HCEC 1CT (cell line): ENCODE measurements at regions not wholly inside any gene's neighbourhood (a gene's known extent, or its start where the extent isn't known, plus 50 kb on each side); places are given as distances from the start of the nearest gene placed in this dataset.
"Not testable (repeated sequence)": the region's sequence is repeated elsewhere in the genome, so short reads cannot be mapped to it uniquely, and the experiment has no call there.

Source experiments
- DNase-seq: peaks from one replicate; pipeline ENCODE4 v3.0.0-alpha.2; 2017

DNA sequence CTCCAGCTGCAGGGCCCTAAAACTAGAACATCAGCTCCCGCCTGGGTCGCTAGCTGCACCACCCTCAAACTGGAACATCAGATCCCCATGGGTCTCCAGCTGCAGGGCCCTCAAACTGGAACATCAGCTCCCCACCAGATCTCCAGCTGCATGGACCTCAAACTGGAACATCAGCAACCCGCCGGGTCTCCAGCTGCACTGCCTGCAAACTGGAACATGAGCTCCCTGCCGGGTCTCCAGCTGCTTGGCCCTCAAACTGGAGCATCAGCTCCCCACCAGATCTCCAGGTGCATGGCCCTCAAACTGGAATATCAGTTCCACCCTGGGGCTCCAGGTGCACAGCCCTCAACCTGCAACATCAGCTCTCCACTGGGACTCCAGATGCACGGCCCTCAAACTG is 82.7 kb downstream of the TFRC start:
- not testable (repeated sequence) for DNase-seq

DNA sequence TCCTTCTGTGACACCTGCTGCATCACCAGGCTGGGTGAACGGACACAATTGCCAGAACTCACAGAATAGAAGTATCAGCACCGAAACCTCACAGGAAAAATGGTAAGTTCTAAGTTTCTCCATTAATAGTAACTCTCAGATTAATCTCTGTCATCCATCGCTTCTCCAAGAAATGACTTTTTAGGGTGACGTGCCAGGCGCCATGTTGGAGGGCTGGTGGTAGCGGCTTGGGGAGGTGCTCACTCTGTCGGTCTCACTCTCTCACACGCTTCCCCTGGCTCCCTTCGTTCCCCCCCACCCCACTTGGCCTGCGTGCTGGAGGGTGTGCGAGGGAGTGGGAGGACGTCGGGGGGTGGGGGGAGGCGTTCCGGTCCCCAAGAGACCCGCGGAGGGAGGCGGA is 85.6 kb downstream of the TFRC start:
- not testable (repeated sequence) for DNase-seq

DNA sequence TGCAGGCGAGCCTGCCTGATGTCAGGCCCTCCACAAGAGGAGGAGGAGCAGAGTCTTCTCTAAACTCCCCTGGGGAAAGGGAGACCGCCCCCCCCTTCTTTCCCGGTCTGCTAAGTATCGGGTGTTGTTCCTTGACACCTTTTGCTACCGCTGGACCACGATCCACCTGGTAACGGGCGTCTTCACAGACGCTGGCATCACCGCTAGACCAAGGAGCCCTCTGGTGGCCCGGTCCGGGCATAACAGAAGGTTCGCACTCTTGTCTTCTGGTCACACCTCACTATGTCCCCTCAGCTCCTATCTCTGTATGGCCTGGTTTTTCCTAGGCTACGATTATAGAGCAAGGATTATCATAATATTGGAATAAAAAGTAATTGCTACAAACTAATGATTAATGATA is 86.0 kb upstream of the TNK2 start:
- not testable (repeated sequence) for DNase-seq

DNA sequence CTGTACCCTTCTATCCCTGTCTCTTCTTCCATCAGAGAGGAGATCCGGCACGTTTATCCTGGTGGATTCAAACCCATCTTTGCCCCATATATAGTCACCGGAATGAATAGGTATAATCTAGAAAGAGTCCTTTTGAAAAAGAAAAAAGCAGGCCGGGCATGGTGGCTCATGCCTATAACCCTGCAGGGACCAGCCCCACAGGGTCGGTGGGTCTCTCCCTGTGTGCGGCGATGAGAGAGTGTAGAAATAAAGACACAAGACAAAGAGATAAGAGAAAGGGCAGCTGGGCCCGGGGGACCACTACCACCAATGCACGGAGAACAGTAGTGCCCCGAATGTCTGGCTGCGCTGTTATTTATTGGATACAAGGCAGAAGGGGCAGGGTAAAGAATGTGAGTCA is 85.3 kb upstream of the TNK2 start:
- not testable (repeated sequence) for DNase-seq

DNA sequence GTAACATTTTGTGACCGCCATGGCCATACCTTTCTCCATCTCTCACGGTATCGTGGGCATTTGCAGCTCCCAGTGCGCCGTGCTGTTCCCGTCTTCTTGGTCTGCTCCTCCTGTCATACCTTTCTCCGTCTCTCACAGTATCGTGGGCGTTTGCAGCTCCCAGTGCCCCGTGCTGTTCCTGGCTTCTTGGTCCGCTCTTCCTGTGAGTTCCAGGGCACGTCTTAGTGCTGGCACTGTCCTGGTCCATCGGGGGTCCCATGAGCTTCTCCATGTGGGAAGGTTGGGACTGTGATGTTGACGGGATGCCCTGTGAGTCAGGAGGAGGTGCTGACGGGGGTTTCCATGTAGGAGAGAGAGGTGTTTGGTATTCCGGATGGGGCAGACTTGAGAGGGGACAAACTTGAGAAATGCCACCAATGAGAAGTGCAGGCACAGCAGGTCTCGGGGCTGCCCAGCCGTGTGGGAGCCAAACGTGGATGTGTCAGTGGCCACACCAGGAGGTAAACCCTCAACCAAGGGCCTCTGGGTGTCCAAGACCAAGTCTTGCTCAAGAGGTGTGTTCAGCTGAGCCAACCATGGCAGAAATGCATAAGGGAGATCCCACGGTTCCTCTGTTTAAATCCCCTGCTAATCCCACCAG is 84.7 kb upstream of the TNK2 start:
- not testable (repeated sequence) for DNase-seq

DNA sequence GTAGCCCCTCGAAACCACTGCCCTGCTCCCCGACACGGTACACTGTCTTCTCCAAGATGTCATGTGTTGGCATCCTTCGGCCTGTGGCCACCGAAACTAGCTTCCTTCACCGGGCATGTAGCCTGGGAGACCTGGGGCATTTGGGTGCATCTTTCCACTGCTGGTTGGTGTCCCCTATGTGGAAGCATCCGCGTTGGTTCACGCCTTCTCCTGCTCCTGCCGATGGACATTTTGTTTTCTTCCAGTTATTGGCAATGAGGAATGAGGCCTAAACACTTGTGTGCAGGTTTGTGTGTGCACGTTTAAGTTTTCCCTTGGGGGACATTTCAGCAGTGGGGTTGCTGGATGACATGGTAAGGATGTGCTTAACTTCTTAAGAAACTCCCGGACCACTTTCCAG is 83.6 kb upstream of the TNK2 start:
- not testable (repeated sequence) for DNase-seq

DNA sequence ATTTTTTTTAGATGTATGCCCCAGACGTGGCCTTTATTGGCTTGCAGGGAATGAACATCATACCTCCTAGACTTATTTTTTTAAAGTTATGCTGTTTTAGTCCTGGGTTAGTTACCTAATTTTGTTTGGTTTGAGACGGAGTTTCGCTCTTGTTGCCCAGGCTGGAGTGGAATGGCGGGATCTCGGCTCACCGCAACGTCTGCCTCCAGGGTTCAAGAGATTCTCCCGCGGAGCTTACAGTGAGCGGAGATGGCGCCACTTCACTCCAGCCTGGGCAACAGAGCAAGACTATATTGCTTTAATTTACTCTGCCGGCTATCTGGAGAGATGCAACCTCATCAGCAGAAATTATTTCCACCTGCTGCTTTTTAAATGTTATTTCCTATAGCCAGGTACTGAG is 82.9 kb upstream of the TNK2 start:
- not testable (repeated sequence) for DNase-seq

DNA sequence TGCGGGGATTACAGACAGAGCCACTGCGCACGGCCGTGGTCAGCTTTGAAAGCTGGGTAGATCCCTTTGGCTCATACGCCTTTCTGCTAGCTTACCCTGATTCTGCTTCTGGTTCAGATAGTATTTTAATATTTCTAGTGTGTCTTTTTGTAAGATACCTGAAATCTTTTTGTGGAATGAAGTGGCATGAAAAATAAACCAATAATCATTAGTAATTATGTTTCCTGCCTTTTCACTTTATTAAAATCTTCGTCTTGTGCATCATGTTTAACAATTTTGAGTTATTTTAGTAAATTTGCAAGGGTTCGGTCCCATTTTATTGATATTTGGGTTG is 82.5 kb upstream of the TNK2 start:
- not testable (repeated sequence) for DNase-seq

DNA sequence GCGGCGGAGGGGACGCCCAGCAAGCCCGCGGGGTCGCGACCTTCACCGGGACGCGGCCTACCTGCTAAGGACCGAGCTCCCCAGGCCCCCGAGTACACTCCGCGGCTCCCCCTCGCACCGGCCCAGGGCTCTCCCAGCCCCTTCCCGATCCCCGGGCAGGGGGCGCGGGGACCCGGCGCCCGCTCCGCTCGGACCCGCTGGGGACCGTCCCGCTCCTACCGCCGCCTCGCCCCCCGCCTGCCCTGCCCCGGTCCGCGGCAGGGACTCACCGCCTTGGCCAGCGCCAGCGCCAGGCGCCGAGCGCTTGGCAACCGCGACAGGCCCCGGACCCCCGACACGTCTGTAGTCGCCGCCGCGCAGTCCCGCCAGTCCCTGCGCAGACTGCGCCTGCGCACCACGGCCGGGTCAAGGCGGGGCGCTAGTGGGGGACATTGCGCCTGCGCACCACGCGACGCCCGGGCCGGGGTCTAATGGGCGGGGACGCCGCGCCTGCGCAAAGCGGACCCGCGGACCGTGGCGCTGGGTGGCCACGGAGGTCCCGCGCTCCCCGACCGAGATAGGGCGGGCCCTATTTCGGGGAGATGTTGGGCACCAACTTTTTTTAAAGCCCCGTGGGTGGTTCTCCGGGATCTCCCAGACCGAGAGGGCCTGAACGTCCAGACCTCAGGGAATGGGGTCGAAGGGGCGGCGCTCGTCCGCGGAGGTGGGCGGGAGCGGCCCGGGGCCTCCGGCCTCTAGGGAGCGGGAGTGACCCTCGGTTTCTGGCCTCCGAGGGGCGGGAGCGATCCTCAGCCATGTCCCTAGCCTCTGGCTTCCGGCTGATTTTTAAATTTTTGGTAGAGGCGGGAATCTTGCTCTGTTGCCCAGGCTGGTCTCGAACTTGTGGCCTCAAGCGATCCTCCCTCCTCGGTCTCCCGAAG is 81.8 kb upstream of the TNK2 start:
- DNase-seq = peak; percentile 56

DNA sequence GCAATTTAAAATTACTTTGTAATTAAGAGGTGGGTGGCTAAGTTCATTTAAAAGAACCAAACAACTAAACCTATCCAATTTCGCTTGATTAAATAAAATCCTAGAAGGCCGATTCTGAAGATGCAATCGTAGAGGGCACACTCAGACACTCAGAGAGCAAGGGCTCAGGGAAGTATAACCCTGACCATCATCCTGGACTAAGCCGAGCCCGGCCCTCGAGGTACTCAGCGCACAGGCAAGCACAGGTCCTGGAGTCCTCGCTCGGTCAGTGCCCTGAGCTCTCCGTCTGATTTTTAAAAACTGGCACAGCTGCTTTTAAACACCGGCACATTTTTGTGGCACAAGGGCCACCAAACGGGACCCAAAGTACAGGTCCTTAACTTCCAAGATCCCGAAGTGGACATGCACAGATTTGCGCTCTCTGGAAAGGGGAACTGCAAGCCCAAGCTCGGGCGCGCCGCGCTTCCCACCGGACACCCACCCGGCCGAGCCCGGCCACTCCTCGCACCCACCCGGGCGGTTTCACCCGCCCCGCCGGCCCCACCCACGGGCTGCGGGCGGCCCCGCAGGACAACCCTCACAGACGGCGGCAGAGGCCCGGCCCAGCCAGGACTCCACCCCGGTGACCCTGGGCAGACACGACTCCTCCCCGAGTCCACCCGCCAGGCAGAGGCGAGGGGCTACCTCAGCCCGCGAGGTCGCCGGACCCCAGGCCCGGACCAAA is 81.0 kb upstream of the TNK2 start:
- not testable (repeated sequence) for DNase-seq

DNA sequence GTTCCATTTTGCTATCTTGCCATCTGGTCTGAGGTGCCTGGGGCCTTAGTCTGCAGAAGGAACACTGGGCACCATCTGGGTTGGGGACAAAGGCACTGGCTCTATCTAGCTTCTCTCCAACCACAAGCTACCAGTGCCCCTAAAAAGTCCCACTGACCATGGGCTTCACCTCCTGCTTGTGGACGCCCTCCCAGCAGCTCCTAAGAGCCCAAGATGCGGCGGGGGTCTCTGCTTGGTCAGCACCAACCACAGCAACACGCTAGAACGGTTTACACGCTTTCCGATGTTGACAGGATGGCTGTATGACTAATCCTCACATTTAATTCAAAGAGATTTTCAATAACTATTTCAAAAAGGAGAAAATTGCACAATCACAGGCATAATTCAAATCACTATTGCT is 80.4 kb upstream of the TNK2 start:
- DNase-seq = not testable (repeated sequence)

DNA sequence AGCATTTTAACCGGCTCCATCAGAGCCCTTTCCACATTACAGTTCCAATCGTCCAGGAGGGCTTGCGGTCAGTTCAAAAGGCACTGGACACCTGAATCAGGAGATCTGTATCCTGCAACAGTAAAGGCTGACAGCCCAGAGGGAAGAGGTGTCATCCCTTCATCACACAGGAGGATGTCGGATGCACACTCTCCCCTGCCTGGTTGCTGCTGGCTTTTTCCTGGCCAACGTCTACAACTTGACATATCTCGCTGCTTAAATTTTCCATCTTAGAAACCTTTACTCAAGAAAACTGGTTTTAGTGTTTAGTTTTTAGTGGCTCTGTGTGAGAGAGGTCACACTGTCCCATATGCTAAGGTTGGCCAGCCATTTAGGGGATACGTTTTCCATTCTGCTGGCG is 78.7 kb upstream of the TNK2 start:
- DNase-seq = not testable (repeated sequence)

DNA sequence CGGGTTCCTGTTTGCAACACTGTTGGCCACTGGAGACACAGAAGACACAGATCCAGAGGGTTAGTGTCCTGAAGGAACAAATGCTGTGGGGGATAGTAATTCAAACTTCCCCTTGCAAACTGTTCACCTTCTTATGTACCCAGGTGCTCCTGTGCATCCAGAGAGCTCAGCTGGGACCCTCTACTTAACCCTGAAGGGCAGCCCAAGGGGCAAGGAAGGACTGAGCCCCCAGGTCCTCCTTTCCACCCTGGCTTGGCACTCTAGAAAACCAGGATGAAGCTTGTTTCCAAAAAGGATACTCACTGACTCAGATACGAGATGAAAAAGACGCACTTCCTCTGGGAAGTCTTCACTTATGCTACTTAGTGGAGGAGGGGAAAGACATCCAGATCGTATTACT is 78.2 kb upstream of the TNK2 start:
- DNase-seq = not testable (repeated sequence)

DNA sequence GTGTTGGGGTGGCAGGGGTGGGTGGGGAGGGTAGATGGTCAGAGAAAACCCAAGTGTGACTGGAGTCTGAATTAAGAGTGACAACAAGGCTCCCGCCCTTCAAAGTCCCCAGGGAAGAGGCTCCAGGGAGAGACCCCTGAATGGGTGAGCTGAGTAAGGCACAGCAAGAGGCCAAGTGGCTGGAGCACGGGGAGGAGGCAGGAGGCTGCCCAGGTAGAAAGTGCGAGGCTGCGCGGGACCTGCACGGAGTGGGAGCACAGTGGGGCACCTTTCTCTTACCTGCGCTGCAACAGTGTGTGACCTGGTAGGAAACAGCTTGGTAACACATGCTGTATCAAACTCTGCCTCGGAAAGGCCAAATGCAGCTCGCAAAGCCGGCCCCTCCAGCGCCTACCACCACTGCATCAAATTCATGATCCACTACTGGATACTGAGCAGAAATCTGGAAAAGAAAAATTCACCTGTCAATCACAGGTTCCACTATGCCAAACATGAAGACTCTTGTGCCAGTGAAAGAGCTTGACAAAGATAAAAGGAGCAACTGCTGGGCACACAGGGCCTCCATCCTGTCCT is 77.1 kb upstream of the TNK2 start:
- DNase-seq = not testable (repeated sequence)

DNA sequence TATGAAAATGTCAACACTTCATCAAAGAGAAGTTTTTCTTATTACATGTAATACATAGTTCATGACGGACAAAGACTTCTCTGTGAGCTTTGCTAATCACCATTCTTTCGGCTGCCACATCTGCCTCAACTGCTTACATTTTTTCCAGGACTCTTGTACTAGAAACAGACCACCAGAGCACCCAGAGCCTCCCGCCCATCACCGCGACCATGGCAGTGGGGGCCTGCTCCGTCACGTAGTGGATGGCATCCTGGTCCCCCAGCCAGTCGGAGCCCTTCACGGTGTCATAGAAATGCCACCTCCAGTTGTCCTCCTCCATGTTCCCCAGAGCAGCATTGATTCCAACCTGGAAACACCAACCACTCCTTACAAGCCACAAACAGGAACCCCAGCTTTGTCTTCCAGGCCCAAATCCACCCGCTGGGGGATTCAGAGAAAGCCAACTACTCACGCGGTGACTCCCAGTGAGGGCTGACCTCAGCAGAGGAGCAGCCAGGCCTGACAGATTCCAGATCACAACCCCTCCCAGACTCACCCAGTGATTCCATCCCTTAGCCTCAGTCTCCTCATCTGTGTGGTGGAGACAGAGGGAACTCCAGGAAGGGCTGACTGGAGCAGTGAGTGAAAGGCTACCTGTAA is 76.2 kb upstream of the TNK2 start:
- DNase-seq = not testable (repeated sequence)

DNA sequence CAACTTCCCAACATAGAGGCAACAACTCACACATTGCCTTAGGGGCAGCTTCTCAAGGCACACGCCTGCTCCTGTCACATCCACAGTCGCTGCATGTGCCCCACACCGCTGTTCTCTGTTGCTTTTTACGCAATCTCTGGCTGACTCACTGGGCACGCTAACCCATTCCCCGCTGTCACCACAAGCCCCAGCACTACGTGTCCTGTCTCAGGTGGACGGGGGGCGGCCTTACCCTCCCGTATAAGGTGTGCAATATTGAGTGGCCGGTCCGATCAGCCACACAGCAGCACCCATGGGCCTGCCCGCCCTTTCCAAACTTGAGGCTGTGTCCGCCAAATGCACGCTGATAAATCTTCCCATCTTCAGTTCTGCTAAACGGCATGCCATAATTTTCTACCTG is 75.5 kb upstream of the TNK2 start:
- not testable (repeated sequence) for DNase-seq

DNA sequence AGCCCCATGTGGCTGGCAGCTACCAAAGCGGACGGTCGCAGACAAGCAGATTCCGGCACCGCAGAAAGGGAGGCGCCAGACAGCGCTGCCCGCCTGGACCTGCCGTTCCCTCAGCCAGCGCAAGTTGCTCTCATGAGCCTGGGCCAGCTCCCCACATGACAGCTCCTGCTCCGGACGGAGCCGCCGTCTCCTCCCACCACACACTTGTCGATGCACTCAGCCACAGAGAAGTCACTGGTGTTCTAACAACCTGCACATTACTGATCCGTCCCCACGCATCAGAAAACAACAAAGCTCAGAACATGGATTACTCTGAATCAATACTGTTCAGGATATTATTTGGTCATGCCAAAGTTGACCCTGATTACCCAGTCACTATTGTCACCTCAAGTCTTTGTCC is 74.4 kb upstream of the TNK2 start:
- not testable (repeated sequence) for DNase-seq

DNA sequence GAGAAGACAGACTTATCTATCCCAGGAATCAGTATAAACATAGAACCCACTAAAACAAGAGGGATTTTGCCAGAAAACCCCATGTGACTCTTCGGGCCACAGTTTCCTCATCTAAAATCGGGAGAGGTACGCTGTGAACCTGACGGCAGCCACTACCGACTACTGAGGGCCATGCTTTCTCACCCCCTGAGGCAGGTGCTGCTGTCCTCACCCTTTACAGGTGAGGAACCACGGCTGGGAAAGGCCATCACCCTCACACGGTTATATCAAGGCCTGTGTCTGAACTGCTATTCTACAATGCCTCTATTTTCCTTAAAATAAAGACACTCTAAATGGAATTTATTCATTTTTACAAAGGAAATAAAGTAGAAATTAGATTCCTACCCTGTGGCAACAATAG is 73.4 kb upstream of the TNK2 start:
- not testable (repeated sequence) for DNase-seq

DNA sequence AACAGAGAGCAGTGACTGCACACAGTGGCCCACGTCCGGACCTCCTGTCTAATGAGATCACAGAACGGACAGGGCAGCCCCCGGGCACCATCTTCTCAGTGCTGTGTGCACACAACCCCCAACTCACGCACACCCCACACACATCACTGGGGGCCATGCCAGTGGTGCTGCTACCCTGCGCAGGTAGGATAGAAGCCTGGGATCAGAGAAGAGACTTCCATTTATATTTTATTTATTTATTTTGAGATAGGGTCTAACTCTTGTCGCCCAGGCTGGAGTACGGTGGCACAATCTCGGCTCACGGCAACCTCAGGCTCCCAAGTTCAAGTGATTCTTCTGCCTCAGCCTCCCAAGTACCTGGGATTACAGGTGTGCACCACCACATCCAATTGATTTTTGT is 71.5 kb upstream of the TNK2 start:
- DNase-seq = not testable (repeated sequence)

DNA sequence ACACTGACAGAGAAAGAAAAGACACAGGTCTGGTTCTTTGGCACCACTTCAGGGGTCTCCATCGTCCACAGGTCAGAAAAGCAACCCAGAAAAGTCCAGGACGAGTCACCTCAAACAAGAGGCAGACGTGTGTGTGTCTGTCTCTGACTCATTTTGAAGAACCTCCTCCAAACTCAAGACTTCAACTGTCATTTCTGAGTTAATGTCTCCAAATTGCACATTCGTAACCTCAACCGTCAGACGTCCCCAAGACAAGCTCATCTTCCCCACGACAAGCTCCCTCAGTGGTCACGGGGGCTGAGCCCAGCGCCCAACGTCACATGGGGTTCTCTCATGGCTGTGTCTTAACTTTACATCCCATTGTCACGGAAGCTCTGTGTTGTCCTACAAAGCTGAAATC is 70.2 kb upstream of the TNK2 start:
- DNase-seq = not testable (repeated sequence)

DNA sequence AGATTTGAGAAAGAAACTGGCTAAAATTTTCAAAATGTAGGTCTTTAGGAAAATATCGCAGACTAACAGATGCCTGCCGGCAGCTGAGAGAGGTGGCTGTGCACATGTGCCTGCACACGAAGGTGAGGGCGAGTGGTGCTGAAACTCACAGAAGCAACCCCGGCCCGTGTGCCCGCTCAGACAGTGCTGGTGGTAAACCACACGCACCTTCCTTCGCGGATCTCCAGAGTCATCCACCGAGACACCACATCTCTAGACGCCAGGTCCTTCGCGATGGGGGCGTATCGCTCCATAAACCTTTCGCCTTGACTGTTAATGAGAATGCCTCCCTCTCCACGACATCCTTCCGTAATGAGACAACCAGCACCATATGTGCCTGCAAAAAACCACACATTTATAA is 68.5 kb upstream of the TNK2 start:
- DNase-seq = not testable (repeated sequence)

DNA sequence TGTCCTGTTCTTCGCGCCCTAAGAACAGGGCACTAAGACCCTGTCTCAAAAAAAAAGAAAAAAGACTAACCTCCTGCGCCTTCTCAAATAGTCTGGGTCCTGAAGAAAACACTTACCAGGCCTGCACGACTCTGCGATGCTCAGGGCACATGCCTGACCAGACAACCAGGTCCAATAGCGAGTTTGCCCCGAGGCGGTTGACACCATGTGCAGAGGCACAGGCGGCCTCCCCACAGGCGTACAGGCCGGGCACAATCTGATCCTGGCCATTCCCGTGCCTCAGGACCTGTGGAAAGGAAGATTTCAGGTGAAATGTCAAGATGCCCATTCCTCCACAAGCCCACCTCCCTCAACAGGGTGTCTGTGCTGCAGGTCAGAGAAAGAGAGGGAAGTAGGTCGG is 65.9 kb upstream of the TNK2 start:
- not testable (repeated sequence) for DNase-seq

DNA sequence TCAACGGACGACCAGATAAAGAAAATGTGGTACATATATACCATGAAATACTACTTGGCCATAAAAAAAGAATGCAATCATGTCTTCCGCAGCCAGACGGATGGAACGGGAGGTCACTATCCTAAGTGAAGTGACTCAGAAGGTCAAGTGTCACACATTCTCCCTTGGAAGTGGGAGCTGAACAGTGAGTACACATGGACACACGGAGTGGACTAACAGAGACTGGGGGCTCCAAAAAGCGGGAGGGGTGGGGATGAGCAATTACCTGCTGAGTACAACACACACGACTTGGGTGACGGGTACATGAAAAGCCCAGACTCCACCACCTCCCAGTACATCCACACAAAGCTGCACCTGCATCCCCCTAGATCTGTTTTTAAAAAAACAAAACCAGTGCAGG is 62.5 kb upstream of the TNK2 start:
- DNase-seq = not testable (repeated sequence)
